Neural progenitor cell (in vitro differentiated cells): ENCODE measurements at regions not wholly inside any gene's neighbourhood (a gene's known extent, or its start where the extent isn't known, plus 50 kb on each side); places are given as distances from the start of the nearest gene placed in this dataset.

ENCODE experiments used
- DNase-seq: peaks from one replicate; pipeline ENCODE4 v3.0.0-alpha.2; 2016; ENCODE audit warnings: low spot score
- H2AFZ ChIP-seq: fragments of 200-600 bp; sonication (generic); replicated peaks from 2 replicates; pipeline ENCODE4 v1.6.1; 2016; ENCODE audit warnings: antibody characterized with exemption
- H3F3A ChIP-seq: fragments of 200-600 bp; sonication (generic); 2 replicates; pipeline ENCODE4 v1.6.1; 2016; ENCODE audit warnings: antibody characterized with exemption, low read depth
- H3K27ac ChIP-seq: fragments of 200-600 bp; sonication (generic); 2 replicates; pipeline ENCODE4 v1.5.1; 2016; ENCODE audit warnings: mild to moderate bottlenecking
- H3K27me3 ChIP-seq: fragments of 200-600 bp; sonication (generic); 2 replicates; pipeline ENCODE4 v1.6.1; 2016; ENCODE audit warnings: mild to moderate bottlenecking, moderate library complexity
- H3K36me3 ChIP-seq: fragments of 200-600 bp; sonication (generic); 2 replicates; pipeline ENCODE4 v1.5.1; 2016
- H3K4me1 ChIP-seq: fragments of 200-600 bp; sonication (generic); 2 replicates; pipeline ENCODE4 v1.6.1; 2016; ENCODE audit warnings: mixed run types
- H3K4me2 ChIP-seq: fragments of 200-600 bp; sonication (generic); 2 replicates; pipeline ENCODE4 v1.6.1; 2016
- H3K4me3 ChIP-seq: fragments of 200-600 bp; sonication (generic); 2 replicates; pipeline ENCODE4 v1.5.1; 2016
- H3K79me2 ChIP-seq: fragments of 200-600 bp; sonication (generic); 2 replicates; pipeline ENCODE4 v1.6.1; 2016; ENCODE audit warnings: low read depth
- H3K9ac ChIP-seq: fragments of 200-600 bp; sonication (generic); 2 replicates; pipeline ENCODE4 v1.6.1; 2016
- H3K9me3 ChIP-seq: fragments of 200-600 bp; sonication (generic); 2 replicates; pipeline ENCODE4 v1.5.1; 2016; ENCODE audit warnings: low read depth
- H4K20me1 ChIP-seq: fragments of 200-600 bp; sonication (generic); 2 replicates; pipeline ENCODE4 v1.6.1; 2016; ENCODE audit warnings: low read depth
- H3K27ac Mint-ChIP-seq: 3 replicates; pipeline ENCODE4 v1.8.0; 2021; ENCODE audit warnings: mixed read lengths
- H3K27me3 Mint-ChIP-seq: 2 replicates; pipeline ENCODE4 v1.8.0; 2022; ENCODE audit warnings: low read depth, mild to moderate bottlenecking, inconsistent platforms, moderate library complexity, mixed read lengths; ENCODE audit not compliant: insufficient read depth
- H3K36me3 Mint-ChIP-seq: 3 replicates; pipeline ENCODE4 v1.8.0; 2021; ENCODE audit warnings: mixed read lengths
- H3K4me1 Mint-ChIP-seq: 3 replicates; pipeline ENCODE4 v1.8.0; 2021; ENCODE audit warnings: mixed read lengths
- H3K4me3 Mint-ChIP-seq: 3 replicates; pipeline ENCODE4 v1.8.0; 2021; ENCODE audit warnings: mild to moderate bottlenecking, moderate library complexity, mixed read lengths
- H3K9me3 Mint-ChIP-seq: 3 replicates; pipeline ENCODE4 v1.8.0; 2020; ENCODE audit warnings: mixed read lengths
- EZH2 ChIP-seq: fragments of 200-600 bp; sonication (generic); IDR thresholded peaks from 2 replicates; pipeline ENCODE4 v1.6.1; 2017; ENCODE audit warnings: antibody characterized with exemption, mild to moderate bottlenecking, moderate library complexity
- EZH2phosphoT487 ChIP-seq: fragments of 200-600 bp; sonication (generic); IDR thresholded peaks from 2 replicates; pipeline ENCODE4 v1.6.1; 2017; ENCODE audit warnings: antibody characterized with exemption
- TF ChIP-seq, protein P1 (sequence below): fragments of 200-600 bp; sonication (generic); IDR thresholded peaks from 2 replicates; pipeline ENCODE4 v1.5.1; 2017; ENCODE audit warnings: antibody characterized with exemption, mild to moderate bottlenecking

DNA sequence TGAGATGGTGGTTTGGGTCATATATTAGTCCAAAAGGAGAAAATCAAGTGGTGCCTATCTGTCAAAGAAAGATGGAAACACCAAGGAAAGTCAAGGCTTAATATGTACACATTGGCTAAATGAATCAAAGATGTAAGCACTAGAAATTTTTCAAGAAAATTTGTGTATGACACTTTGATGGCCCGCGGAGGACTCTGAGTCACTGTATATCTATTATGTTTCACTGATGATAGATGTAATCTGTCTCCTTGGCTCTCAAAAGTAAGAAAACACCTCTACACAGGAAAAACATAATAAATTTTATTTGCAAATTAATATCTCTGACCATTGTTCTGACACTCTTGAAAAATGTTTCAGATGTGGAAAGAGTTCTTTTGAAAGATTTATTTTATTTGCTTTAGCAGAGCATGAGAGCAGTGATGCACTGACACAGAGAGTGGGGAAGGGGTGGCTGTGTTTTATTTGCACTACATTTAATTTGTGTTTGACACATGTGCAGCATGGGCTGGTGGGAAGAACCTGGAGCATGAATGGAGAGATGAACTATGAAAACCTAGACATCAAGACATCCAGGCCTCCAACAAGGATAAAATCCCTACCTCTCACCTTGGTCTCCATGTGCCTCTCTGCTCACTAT is 180.8 kb upstream of the GAS1 start:
- DNase-seq: no peak
- H3K4me1 Mint-ChIP-seq: no peaks in the 10 kb centered on the region
- TF ChIP-seq EZH2phosphoT487 (no peak), EZH2 (no peak)
- TF ChIP-seq, protein P1, sequence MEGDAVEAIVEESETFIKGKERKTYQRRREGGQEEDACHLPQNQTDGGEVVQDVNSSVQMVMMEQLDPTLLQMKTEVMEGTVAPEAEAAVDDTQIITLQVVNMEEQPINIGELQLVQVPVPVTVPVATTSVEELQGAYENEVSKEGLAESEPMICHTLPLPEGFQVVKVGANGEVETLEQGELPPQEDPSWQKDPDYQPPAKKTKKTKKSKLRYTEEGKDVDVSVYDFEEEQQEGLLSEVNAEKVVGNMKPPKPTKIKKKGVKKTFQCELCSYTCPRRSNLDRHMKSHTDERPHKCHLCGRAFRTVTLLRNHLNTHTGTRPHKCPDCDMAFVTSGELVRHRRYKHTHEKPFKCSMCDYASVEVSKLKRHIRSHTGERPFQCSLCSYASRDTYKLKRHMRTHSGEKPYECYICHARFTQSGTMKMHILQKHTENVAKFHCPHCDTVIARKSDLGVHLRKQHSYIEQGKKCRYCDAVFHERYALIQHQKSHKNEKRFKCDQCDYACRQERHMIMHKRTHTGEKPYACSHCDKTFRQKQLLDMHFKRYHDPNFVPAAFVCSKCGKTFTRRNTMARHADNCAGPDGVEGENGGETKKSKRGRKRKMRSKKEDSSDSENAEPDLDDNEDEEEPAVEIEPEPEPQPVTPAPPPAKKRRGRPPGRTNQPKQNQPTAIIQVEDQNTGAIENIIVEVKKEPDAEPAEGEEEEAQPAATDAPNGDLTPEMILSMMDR: no peak
- H3K79me2 ChIP-seq: no peaks in the 10 kb centered on the region
- H2AFZ ChIP-seq: no peak overlapping the region
- peaks cover 2% of the 10 kb centered on the region for H3K27me3 Mint-ChIP-seq
- no peaks in the 10 kb centered on the region for H3K27me3 ChIP-seq
- H3K4me3 Mint-ChIP-seq: no peak overlapping the region
- no peak overlapping the region for H3K4me3 ChIP-seq
- H3F3A ChIP-seq: no peaks in the 10 kb centered on the region
- peaks cover 18% of the 10 kb centered on the region for H3K9me3 Mint-ChIP-seq
- H3K27ac Mint-ChIP-seq: no peak overlapping the region
- H4K20me1 ChIP-seq: no peaks in the 10 kb centered on the region
- H3K9ac ChIP-seq: no peak overlapping the region
- H3K36me3 Mint-ChIP-seq: no peaks in the 10 kb centered on the region
- H3K4me1 ChIP-seq: no peaks in the 10 kb centered on the region
- H3K9me3 ChIP-seq: peaks cover 9% of the 10 kb centered on the region
- H3K4me2 ChIP-seq: no peak overlapping the region
- no peak overlapping the region for H3K27ac ChIP-seq
- no peaks in the 10 kb centered on the region for H3K36me3 ChIP-seq

DNA sequence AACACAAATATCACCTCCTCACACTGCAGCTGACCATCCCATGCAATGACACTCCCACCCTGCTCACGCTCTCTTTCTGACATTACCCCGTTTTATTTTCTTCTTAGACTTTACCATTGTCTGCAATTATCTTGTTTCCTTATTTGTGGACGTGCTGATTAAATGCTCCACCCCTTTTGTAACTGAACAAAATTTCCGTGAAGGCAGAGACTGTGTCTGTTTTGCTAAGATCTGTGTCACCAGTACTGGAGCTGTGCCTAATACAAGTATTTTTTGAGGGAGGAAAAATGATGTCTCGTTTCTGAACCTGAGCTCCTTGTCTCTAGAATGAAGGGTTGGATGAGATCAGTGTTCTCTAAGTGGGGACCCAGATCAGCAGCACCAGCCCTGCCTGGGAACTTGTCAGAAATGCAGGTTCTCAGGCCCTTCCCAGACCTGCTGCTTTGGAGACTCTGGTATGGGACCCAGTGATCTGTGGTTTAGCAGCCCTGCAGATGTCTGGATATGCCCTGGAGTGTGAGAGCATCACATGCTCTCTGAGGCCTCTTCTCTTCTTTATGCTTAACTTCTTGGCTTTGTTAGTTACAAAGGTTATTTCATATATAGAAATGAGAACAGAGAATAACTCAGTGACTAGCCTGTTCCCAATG is 181.7 kb upstream of the GAS1 start:
- Histone ChIP-seq H3K4me3 (no peak overlapping the region), H2AFZ (no peak overlapping the region), H3K79me2 (no peaks in the 10 kb centered on the region), H3K9ac (no peak overlapping the region), H3K4me2 (no peak overlapping the region), H3K9me3 (peaks cover 9% of the 10 kb centered on the region), H3K36me3 (no peaks in the 10 kb centered on the region), H3K27ac (no peak overlapping the region), H3K4me1 (no peaks in the 10 kb centered on the region), H3K27me3 (no peaks in the 10 kb centered on the region), H4K20me1 (no peaks in the 10 kb centered on the region), H3F3A (no peaks in the 10 kb centered on the region)
- Mint-ChIP-seq H3K4me3 (no peak overlapping the region), H3K9me3 (peaks cover 24% of the 10 kb centered on the region), H3K27ac (no peak overlapping the region), H3K27me3 (peaks cover 2% of the 10 kb centered on the region), H3K4me1 (no peaks in the 10 kb centered on the region), H3K36me3 (no peaks in the 10 kb centered on the region)
- DNase-seq: no peak
- TF ChIP-seq, protein P1: no peak
- TF ChIP-seq EZH2 (no peak), EZH2phosphoT487 (no peak)

DNA sequence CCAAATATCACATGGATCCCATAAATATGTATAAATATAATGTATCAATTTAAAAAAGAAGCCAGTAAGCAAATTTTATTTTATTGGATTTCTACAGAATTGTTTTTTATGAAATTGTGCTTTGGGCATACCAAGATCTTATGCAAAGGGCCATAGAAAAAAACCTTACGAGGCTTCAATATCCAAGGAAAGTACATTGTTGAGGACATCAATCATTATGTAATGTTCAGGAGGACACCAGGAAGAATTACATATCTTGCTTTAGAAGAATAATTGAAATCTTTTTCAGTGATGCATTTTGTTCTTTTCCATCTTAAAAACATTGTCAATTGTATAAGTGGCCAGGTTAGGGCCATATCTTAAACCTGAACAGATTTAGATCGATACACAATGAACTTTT is 187.8 kb upstream of the GAS1 start:
- no peaks in the 10 kb centered on the region for H3K36me3 Mint-ChIP-seq
- Histone ChIP-seq H3K36me3 (no peaks in the 10 kb centered on the region), H3K79me2 (no peaks in the 10 kb centered on the region), H3K4me1 (no peaks in the 10 kb centered on the region), H3K4me3 (no peak overlapping the region), H2AFZ (no peak overlapping the region), H3K27ac (no peak overlapping the region), H3K4me2 (no peak overlapping the region), H3F3A (no peaks in the 10 kb centered on the region), H4K20me1 (no peaks in the 10 kb centered on the region), H3K27me3 (no peaks in the 10 kb centered on the region), H3K9me3 (peaks cover 4% of the 10 kb centered on the region), H3K9ac (no peak overlapping the region)
- DNase-seq: no peak
- H3K27ac Mint-ChIP-seq: no peak overlapping the region
- H3K4me1 Mint-ChIP-seq: peaks cover 10% of the 10 kb centered on the region
- H3K9me3 Mint-ChIP-seq: peaks cover 25% of the 10 kb centered on the region
- TF ChIP-seq EZH2 (no peak), EZH2phosphoT487 (no peak)
- TF ChIP-seq, protein P1: no peak
- no peak overlapping the region for H3K4me3 Mint-ChIP-seq
- peaks cover 4% of the 10 kb centered on the region for H3K27me3 Mint-ChIP-seq
